ENCODE measurements at regions not wholly inside any gene's neighbourhood (a gene's known extent, or its start where the extent isn't known, plus 50 kb on each side); places are given as distances from the start of the nearest gene placed in this dataset.

GRCh38 chr6:165775721-165776120 is 112.7 kb upstream of the PDE10A start:
- H3K4me3 ChIP-seq (ENCODE audit: low read length): no peak overlapping the region
- no peak for TF ChIP-seq CTCF (conservative IDR thresholded peaks at IDR 0.05; ENCODE audit: low read length)
- no peak for DNase-seq (ENCODE audit: low read depth)

- no peak overlapping the region for H3K4me3 ChIP-seq (ENCODE audit: low read length)
- peak; percentile 1 for DNase-seq (ENCODE audit: low read depth)
- no peak for TF ChIP-seq CTCF (conservative IDR thresholded peaks at IDR 0.05; ENCODE audit: low read length)
These were observed 112.0 kb upstream of the PDE10A start for GRCh38 chr6:165774903-165775601.

GRCh38 chr6:165770397-165771082 is 107.5 kb upstream of the PDE10A start:
- no peak overlapping the region for H3K4me3 ChIP-seq (ENCODE audit: low read length)
- no peak for TF ChIP-seq CTCF (conservative IDR thresholded peaks at IDR 0.05; ENCODE audit: low read length)
- DNase-seq (ENCODE audit: low read depth): peak; percentile 0

- H3K4me3 ChIP-seq (ENCODE audit: low read length): no peak overlapping the region
- no peak for TF ChIP-seq CTCF (conservative IDR thresholded peaks at IDR 0.05; ENCODE audit: low read length)
- DNase-seq (ENCODE audit: low read depth): no peak
These were observed 106.8 kb upstream of the PDE10A start for GRCh38 chr6:165769884-165770283.

DNA sequence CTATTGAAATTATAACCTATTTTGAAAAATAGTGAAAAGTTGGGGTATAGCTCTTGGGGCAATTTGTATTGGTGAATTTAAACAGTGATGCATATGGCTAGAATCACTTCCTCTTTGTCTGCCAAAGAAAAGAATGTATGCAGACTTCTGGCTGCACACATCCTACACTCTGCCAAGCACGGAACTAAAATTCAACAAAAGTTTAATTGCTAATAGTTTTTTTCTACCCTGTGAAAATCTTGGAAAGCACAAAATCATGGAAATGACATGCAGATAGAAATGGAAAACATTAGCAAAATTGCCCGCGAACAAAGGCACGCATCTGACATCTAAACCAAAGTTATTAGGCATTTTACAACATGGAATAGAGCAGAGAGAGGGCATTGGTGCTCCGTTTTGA is 106.4 kb upstream of the PDE10A start:
- DNase-seq (ENCODE audit: low read depth): no peak
- no peak overlapping the region for H3K4me3 ChIP-seq (ENCODE audit: low read length)
- no peak for TF ChIP-seq CTCF (conservative IDR thresholded peaks at IDR 0.05; ENCODE audit: low read length)

DNA sequence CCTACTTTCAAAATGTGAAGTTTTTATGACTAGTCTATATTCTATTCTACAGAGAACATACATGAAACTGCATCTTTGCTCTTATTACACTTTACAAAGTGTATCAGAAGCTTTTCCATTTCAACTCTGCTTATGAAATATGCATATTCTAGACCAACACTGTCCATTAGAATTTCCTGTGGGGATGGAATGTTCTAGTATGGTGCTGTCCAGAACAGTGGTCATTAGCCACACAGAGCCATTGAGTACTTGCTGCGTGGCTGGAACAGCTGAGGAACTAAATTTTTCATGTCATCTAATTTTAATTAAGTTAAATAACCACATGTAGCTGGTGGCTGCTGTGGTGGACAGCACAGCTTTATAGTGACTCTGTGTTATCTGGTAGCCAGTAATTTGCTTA is 105.9 kb upstream of the PDE10A start:
- TF ChIP-seq CTCF (conservative IDR thresholded peaks at IDR 0.05; ENCODE audit: low read length): no peak
- no peak overlapping the region for H3K4me3 ChIP-seq (ENCODE audit: low read length)
- no peak for DNase-seq (ENCODE audit: low read depth)

DNA sequence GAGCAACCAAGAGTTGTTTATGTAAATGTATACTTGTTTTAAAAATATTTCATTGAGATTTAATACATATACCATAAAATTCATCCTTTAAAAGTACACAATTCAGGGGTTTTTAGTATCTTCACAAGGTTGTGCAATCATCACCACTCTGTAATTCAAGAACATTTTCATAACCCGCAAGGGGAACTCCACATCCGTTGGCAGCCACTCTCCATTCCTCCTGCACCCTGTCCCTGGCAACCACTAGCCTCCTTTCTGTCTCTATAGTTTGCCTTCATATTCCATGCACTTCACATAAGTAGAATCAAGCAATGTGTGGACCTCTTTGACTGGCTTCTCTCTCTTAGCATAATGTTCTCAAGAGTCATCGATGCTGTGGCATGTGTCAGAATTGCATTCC is 104.2 kb upstream of the PDE10A start:
- H3K4me3 ChIP-seq (ENCODE audit: low read length): no peak overlapping the region
- TF ChIP-seq CTCF (conservative IDR thresholded peaks at IDR 0.05; ENCODE audit: low read length): no peak
- no peak for DNase-seq (ENCODE audit: low read depth)

All from AG10803 (cell line).